ENCODE measurements at regions not wholly inside any gene's neighbourhood (a gene's known extent, or its start where the extent isn't known, plus 50 kb on each side); places are given as distances from the start of the nearest gene placed in this dataset.

DNA sequence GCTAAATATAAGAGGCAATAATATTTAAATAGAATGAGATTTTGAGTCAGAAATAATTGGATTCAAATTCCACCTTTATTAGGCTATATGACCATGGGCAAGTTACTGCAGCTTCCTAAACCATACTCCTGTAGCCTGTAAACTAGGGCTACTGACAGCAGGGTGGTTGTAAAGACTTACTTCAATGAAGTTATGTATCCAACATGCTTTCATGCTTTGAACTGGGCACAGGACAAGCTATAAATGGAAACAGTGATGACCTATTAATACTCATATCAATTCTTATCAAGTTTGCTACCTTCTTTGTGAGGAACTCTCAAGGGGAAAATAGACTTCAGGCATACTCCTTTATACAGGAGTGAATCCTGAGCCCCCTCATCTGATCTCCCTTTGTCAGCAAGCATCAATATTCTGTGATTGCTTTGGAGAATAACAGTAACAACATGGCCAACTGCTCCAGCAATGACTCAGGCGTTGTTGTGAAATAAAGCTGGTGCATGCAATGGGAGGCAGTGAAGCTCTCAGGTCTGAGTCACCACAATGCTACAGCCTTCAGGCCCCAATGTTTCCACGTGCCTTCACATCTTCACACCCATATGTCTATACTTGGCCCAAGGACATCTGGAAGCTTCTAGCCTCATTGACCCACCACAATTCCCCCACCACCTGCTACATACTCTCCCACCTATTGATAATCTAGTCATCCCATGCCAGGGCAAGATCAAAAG lies 102.5 kb downstream of the KCNA4 start (continued):
- TF ChIP-seq ZBTB49 (tag by site-specific recombination; IDR thresholded peaks at IDR 0.05; ENCODE audit: low read depth) (no peak), ZNF529 (tag by site-specific recombination; IDR thresholded peaks at IDR 0.05; ENCODE audit: insufficient replicate concordance) (no peak), ZNF10 (tag by site-specific recombination; IDR thresholded peaks at IDR 0.05) (no peak), ZBTB11 (tag by site-specific recombination; conservative IDR thresholded peaks at IDR 0.05; ENCODE audit: low read depth) (no peak), ZBTB6 (tag by site-specific recombination; IDR thresholded peaks at IDR 0.05) (no peak), ZNF544 (tag by site-specific recombination; IDR thresholded peaks at IDR 0.05) (no peak), ZNF747 (tag by site-specific recombination; IDR thresholded peaks at IDR 0.05) (no peak), ZNF280D (tag by site-specific recombination; IDR thresholded peaks at IDR 0.05) (no peak), ZNF785 (tag by site-specific recombination; IDR thresholded peaks at IDR 0.05) (no peak), SCRT2 (tag by site-specific recombination; IDR thresholded peaks at IDR 0.05) (no peak), ZNF132 (tag by site-specific recombination; IDR thresholded peaks at IDR 0.05; ENCODE audit: borderline replicate concordance) (no peak), ZNF48 (tag by site-specific recombination; IDR thresholded peaks at IDR 0.05) (no peak)
- TF ChIP-seq, protein P1, sequence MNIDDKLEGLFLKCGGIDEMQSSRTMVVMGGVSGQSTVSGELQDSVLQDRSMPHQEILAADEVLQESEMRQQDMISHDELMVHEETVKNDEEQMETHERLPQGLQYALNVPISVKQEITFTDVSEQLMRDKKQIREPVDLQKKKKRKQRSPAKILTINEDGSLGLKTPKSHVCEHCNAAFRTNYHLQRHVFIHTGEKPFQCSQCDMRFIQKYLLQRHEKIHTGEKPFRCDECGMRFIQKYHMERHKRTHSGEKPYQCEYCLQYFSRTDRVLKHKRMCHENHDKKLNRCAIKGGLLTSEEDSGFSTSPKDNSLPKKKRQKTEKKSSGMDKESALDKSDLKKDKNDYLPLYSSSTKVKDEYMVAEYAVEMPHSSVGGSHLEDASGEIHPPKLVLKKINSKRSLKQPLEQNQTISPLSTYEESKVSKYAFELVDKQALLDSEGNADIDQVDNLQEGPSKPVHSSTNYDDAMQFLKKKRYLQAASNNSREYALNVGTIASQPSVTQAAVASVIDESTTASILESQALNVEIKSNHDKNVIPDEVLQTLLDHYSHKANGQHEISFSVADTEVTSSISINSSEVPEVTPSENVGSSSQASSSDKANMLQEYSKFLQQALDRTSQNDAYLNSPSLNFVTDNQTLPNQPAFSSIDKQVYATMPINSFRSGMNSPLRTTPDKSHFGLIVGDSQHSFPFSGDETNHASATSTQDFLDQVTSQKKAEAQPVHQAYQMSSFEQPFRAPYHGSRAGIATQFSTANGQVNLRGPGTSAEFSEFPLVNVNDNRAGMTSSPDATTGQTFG (tag by site-specific recombination; IDR thresholded peaks at IDR 0.05; ENCODE audit: borderline replicate concordance), result no peak
